H54 (cell line): ENCODE measurements at regions not wholly inside any gene's neighbourhood (a gene's known extent, or its start where the extent isn't known, plus 50 kb on each side); places are given as distances from the start of the nearest gene placed in this dataset.
A peak's percentile ranks its signal among the peaks of the same experiment; 100 is the strongest.
"Not testable (repeated sequence)": the region's sequence is repeated elsewhere in the genome, so short reads cannot be mapped to it uniquely, and the experiment has no call there.

ENCODE experiments used
- DNase-seq: peaks from one replicate; pipeline ENCODE4 v3.0.0; 2011; ENCODE audit warnings: low spot score, mixed read lengths; ENCODE audit not compliant: insufficient read length
- FAIRE-seq: peaks from 3 replicates; lab custom pipeline; 2011; peaks lifted over from hg19 to GRCh38; lab: Jason Lieb, UNC
- POLR2A ChIP-seq: IDR thresholded peaks from 2 replicates; pipeline ENCODE4 v1.6.1; 2011; ENCODE audit warnings: low read depth, mild to moderate bottlenecking, low read length

DNA sequence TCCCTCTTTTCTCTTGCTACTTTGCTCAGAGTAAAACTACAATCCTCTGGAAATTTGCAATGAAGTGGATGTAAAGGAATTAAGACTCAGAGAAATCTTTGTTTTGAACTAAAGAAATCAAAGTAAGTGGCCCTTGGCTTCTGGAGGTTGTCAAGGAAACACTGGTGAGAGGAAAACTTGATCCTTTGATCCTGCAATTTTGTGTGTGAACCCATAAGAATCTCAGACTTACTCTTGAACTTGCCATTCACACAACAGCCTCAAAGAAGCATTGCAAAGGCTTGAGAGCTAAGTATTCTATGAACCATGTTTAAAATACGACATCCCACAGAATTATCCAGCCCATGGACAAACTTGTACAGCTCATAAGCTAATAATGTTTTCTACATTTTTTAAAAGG is 827.5 kb downstream of the TAF11L14 start:
- no peak for TF ChIP-seq POLR2A
- no peak for FAIRE-seq

GRCh38 chr5:18465833-18466681 is 831.8 kb downstream of the TAF11L14 start:
- FAIRE-seq: peak; percentile 99
- TF ChIP-seq POLR2A: no peak
- DNase-seq: peak; percentile 22

More for the DNA sequence above, 827.5 kb downstream of the TAF11L14 start:
- DNase-seq: no peak

GRCh38 chr5:18466731-18467130 is 832.5 kb downstream of the TAF11L14 start:
- TF ChIP-seq POLR2A: no peak
- no peak for DNase-seq
- no peak for FAIRE-seq

DNA sequence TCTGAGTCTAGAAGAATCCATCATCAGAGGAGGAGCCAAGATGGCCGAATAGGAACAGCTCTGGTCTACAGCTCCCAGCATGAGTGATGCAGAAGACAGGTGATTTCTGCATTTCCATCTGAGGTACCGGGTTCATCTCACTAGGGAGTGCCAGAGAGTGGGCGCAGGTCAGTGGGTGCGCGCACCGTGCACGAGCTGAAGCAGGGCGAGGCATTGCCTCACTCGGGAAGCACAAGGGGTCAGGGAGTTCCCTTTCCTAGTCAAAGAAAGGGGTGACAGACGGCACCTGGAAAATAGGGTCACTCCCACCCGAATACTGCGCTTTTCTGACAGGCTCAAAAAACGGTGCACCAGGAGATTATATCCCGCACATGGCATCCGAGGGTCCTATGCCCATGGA is 837.5 kb downstream of the TAF11L14 start:
- DNase-seq, FAIRE-seq: not testable (repeated sequence)

DNA sequence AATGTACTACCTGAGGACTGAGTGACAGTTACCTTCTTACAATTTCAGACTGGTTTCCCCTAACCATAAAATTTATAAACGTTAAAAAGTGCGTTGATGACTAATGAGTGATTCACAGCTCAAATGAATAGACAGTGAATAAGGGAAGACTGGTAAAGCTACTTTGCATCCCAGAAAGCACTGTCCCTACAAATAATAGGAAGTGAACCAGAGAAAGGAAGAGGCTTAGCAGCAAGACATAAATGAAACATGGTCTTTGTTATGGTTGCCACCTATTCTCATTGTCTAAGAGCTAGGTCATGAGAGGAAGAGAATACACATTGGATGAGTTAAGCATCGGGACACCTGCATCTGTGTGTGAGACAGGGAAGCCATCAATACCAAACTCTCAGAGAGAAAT is 849.2 kb downstream of the TAF11L14 start:
- TF ChIP-seq POLR2A: no peak
- FAIRE-seq: peak; percentile 89
- no peak for DNase-seq

DNA sequence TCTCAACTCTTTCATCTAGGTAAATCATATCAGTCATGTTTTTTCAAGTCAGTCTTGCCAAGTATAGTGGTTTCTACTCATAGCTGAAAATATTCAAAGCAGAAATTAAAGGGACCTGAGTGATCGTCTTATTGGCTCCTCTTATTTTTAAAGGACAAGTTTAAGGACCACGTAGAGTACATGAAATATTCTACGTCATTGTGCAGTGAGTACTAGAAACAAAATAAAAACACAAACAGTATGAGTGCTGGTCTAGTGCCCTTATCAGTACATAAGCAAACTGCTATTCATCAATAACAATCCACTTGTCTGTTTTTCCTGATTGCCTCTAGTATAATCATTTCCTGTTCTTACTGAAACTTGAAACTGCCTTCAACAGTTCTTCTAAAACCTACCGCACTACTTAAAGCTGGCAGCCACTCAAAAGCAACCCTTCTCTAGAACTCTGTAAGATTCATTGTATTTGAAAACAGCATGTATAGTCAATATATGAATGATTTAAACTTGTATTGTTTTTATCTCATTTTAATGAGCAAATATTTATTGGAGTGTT is 853.7 kb downstream of the TAF11L14 start:
- DNase-seq (no peak), FAIRE-seq (peak; percentile 70)
- TF ChIP-seq POLR2A: no peak

DNA sequence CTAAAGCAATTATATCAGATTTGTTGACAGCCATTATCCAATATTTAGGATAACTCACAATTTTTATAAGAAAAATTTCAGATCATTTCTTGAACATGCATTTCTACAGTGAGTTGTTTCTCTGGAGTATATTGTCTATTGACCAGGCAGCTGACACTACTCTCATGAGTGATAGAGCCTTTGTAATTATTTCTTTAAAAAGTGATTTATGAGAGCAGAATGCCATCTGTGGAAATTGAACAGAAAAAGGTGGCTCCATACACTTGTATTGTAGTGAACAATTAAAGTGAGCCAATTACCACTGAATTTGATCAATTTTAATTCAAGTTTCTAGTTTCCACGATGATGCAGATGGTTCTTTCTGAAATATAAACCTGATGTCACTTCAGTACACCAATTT is 855.4 kb downstream of the TAF11L14 start:
- DNase-seq: no peak
- FAIRE-seq: no peak
- TF ChIP-seq POLR2A: no peak

GRCh38 chr5:18491349-18491748 is 857.1 kb downstream of the TAF11L14 start:
- TF ChIP-seq POLR2A: no peak
- DNase-seq (no peak), FAIRE-seq (no peak)

GRCh38 chr5:18495157-18495556 is 860.9 kb downstream of the TAF11L14 start:
- no peak for FAIRE-seq
- no peak for TF ChIP-seq POLR2A
- no peak for DNase-seq

- no peak for TF ChIP-seq POLR2A
- FAIRE-seq (no peak), DNase-seq (no peak)
Measured at GRCh38 chr5:18496041-18496440, 861.8 kb downstream of the TAF11L14 start.

DNA sequence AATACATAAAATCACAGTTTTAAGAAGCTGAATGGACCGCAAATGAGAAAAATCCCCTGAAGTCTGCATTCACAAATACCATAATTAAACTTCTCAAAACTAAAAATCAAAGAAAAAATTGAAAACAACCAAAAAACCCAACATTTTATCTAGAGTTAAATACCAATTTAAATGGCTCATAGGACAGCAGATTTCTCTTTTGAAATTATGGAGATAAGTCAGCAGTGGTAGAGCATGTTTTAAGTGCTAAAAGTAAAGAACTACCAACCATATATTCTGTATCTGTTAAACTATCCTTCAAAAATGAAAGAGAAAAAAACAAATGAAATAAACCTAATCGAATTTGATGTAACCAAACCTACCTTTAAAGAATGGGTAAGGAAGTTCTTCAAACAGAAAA is 862.8 kb downstream of the TAF11L14 start:
- DNase-seq: no peak
- no peak for FAIRE-seq
- TF ChIP-seq POLR2A: no peak

DNA sequence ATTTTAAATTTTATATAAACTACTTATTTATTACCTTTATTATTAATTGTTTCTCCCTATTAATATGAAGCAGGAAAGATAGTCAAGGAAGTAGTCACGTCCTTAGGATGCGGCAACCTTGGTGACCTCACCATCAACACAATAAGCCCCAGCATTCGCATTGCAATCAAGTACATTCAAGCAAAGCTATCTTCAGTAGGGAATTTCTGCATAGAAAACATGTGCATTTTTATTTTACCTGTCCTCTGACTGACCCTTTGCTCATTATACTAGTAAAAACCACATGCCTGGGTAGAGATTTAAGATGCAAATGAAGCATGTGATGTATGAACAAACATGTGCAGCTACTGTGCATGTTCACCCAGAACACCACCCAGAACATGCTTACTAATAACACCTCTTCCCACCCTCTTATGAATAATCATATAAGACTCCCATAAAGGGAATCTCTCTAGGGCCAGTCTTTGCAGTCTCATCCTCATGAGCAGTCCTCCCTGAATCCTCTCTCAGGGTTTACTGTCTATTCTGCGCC is 869.6 kb downstream of the TAF11L14 start:
- TF ChIP-seq POLR2A: no peak
- DNase-seq (no peak), FAIRE-seq (no peak)

DNA sequence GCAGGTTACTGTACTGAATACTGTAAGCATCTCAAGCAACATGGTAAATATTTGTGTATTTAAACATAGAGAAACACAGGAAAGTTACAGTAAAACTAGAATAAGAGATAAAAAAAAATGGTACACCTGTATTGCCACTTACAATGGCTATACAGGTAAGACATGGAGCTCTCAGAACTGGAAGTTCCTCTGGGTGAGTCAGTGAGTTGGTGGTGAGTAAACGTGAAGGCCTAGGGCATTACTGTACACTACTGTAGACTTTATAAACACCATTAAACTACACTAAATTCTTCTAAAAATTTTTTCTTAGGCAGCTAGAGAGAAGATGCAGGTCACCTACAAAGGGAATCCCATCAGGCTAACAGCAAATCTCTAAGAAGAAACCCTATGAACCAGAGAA is 872.9 kb downstream of the TAF11L14 start:
- TF ChIP-seq POLR2A: no peak
- DNase-seq: no peak
- FAIRE-seq: no peak

- no peak for DNase-seq
- no peak for FAIRE-seq
- TF ChIP-seq POLR2A: no peak
Measured at GRCh38 chr5:18517641-18518380, 883.6 kb downstream of the TAF11L14 start.
